Natural killer cell (primary cell): ENCODE measurements at regions not wholly inside any gene's neighbourhood (a gene's known extent, or its start where the extent isn't known, plus 50 kb on each side); places are given as distances from the start of the nearest gene placed in this dataset.

ENCODE experiments used
- ATAC-seq, 3 donors: fragments of 150-1000 bp in 2 of 3; fragments of 200-7000 bp in 1 of 3; cut with Tn5 transposase; 1 replicate in 1 of 3; 2 replicates in 2 of 3; pipeline ENCODE4 v1.10.0; 2021; ENCODE audit warnings: mild to moderate bottlenecking in 2 of 3, moderate library complexity in 2 of 3
- DNase-seq, 2 donors: peaks; one replicate each; pipeline versions ENCODE4 v3.0.0 to v3.0.0-alpha.2; 2013 to 2021; ENCODE audit warnings: mixed read lengths in 1 of 2
- H3K27ac ChIP-seq: one replicate; pipeline ENCODE4 v1.5.1; 2013; ENCODE audit warnings: mild to moderate bottlenecking, low read length
- H3K27me3 ChIP-seq: one replicate; pipeline ENCODE4 v1.6.1; 2013; ENCODE audit warnings: low read length; ENCODE audit not compliant: control insufficient read depth, insufficient read depth
- H3K36me3 ChIP-seq: one replicate; pipeline ENCODE4 v1.6.1; 2013; ENCODE audit warnings: low read length; ENCODE audit not compliant: control insufficient read depth, insufficient read depth
- H3K4me1 ChIP-seq: one replicate; pipeline ENCODE4 v1.6.1; 2013; ENCODE audit warnings: low read length; ENCODE audit not compliant: control insufficient read depth, insufficient read depth
- H3K4me3 ChIP-seq: one replicate; pipeline ENCODE4 v1.5.1; 2013; ENCODE audit warnings: low read length
- H3K9me3 ChIP-seq: one replicate; pipeline ENCODE4 v1.6.1; 2013; ENCODE audit warnings: low read length; ENCODE audit not compliant: control insufficient read depth, insufficient read depth
- H3K27ac Mint-ChIP-seq, 2 donors: one replicate each; pipeline ENCODE4 v1.8.0; 2022; ENCODE audit warnings: mild to moderate bottlenecking in 2 of 2, mixed read lengths in 2 of 2, moderate library complexity in 1 of 2
- H3K27me3 Mint-ChIP-seq, 2 donors: one replicate each; pipeline ENCODE4 v1.8.0; 2022; ENCODE audit warnings: low read depth in 2 of 2, mixed read lengths in 2 of 2
- H3K36me3 Mint-ChIP-seq: one replicate; pipeline ENCODE4 v1.8.0; 2022; ENCODE audit warnings: mixed read lengths
- H3K4me1 Mint-ChIP-seq, 2 donors: one replicate each; pipeline ENCODE4 v1.8.0; 2022; ENCODE audit warnings: mixed read lengths in 2 of 2
- H3K4me3 Mint-ChIP-seq: one replicate; pipeline ENCODE4 v1.8.0; 2022; ENCODE audit warnings: mild to moderate bottlenecking, moderate library complexity, mixed read lengths
- H3K9me3 Mint-ChIP-seq, 2 donors: one replicate each; pipeline ENCODE4 v1.8.0; 2022; ENCODE audit warnings: mixed read lengths in 2 of 2
- CTCF ChIP-seq: fragments of 200-600 bp; IDR thresholded peaks from one replicate; pipeline ENCODE4 v1.8.0; 2022; ENCODE audit warnings: antibody characterized with exemption
- WGBS: methylation state at CpG from one replicate; pipeline ENCODE4 v1.1.7; 2013; ENCODE audit warnings: missing lambda C conversion rate; ENCODE audit not compliant: insufficient coverage; 5-methylcytosine and 5-hydroxymethylcytosine counted together
- intact Hi-C: fragments of 100-400 bp; cut with micrococcal nuclease; formaldehyde crosslinking; loops from one replicate; pipeline ENCODE4 v1.14.2; 2022

- no peak for ATAC-seq
- WGBS, result 89% methylated on average over 2 of the region's 2 CpGs
- H3K4me1 ChIP-seq, result no peaks in the 10 kb centered on the region
- H3K4me1 Mint-ChIP-seq, result no peaks in the 10 kb centered on the region
- H3K9me3 ChIP-seq, result peaks cover 3% of the 10 kb centered on the region
- no peaks in the 10 kb centered on the region for H3K36me3 ChIP-seq
- no peak for DNase-seq
- no peaks in the 10 kb centered on the region for H3K27me3 ChIP-seq
- H3K4me3 ChIP-seq, result no peak overlapping the region
- H3K4me3 Mint-ChIP-seq, result no peak overlapping the region
- H3K27ac Mint-ChIP-seq, result no peak overlapping the region
- no peak for TF ChIP-seq CTCF
- H3K36me3 Mint-ChIP-seq, result no peaks in the 10 kb centered on the region
- no peak overlapping the region for H3K27ac ChIP-seq
- peaks cover 9 to 22% of the 10 kb centered on the region in 2 donors for H3K9me3 Mint-ChIP-seq
- no peaks in the 10 kb centered on the region for H3K27me3 Mint-ChIP-seq
- intact Hi-C loops, result no loop called here
Observed at GRCh38 chr4:12071316-12071715, 642.6 kb upstream of the HS3ST1 start.

- ATAC-seq (no peak), DNase-seq (no peak)
- no peak overlapping the region for H3K27ac ChIP-seq
- no peaks in the 10 kb centered on the region for H3K9me3 ChIP-seq
- no peak for TF ChIP-seq CTCF
- no peak overlapping the region for H3K4me3 ChIP-seq
- Mint-ChIP-seq H3K27me3 (no peaks in the 10 kb centered on the region), H3K36me3 (no peaks in the 10 kb centered on the region), H3K9me3 (peaks cover 14 to 15% of the 10 kb centered on the region in 2 donors), H3K27ac (no peak overlapping the region), H3K4me3 (no peak overlapping the region), H3K4me1 (no peaks in the 10 kb centered on the region)
- H3K4me1 ChIP-seq, result no peaks in the 10 kb centered on the region
- WGBS, result 86% methylated on average over 2 of the region's 2 CpGs
- intact Hi-C loops, result no loop called here
- no peaks in the 10 kb centered on the region for H3K27me3 ChIP-seq
- H3K36me3 ChIP-seq, result no peaks in the 10 kb centered on the region
Observed at GRCh38 chr4:12053966-12054365, 625.3 kb upstream of the HS3ST1 start.

- Mint-ChIP-seq H3K4me1 (no peaks in the 10 kb centered on the region), H3K27me3 (no peaks in the 10 kb centered on the region), H3K4me3 (no peak overlapping the region), H3K36me3 (no peaks in the 10 kb centered on the region), H3K27ac (no peak overlapping the region), H3K9me3 (peaks cover 14 to 15% of the 10 kb centered on the region in 2 donors)
- TF ChIP-seq CTCF, result no peak
- ATAC-seq (no peak), DNase-seq (no peak)
- H3K27ac ChIP-seq, result no peak overlapping the region
- intact Hi-C loops, result no loop called here
- H3K4me1 ChIP-seq, result no peaks in the 10 kb centered on the region
- H3K4me3 ChIP-seq, result no peak overlapping the region
- H3K36me3 ChIP-seq, result no peaks in the 10 kb centered on the region
- no peaks in the 10 kb centered on the region for H3K27me3 ChIP-seq
- H3K9me3 ChIP-seq, result no peaks in the 10 kb centered on the region
Observed at GRCh38 chr4:12053556-12053955, 624.9 kb upstream of the HS3ST1 start.

GRCh38 chr4:12050357-12050756 lies 621.7 kb upstream of the HS3ST1 start:
- ATAC-seq (no peak), DNase-seq (no peak)
- Mint-ChIP-seq H3K36me3 (no peaks in the 10 kb centered on the region), H3K27me3 (no peaks in the 10 kb centered on the region), H3K27ac (no peak overlapping the region), H3K4me1 (no peaks in the 10 kb centered on the region), H3K4me3 (no peak overlapping the region), H3K9me3 (peaks cover 11 to 13% of the 10 kb centered on the region in 2 donors)
- no peak overlapping the region for H3K27ac ChIP-seq
- intact Hi-C loops, result no loop called here
- no peaks in the 10 kb centered on the region for H3K4me1 ChIP-seq
- no peaks in the 10 kb centered on the region for H3K9me3 ChIP-seq
- H3K4me3 ChIP-seq, result no peak overlapping the region
- no peaks in the 10 kb centered on the region for H3K36me3 ChIP-seq
- H3K27me3 ChIP-seq, result no peaks in the 10 kb centered on the region
- TF ChIP-seq CTCF, result no peak
